ENCODE measurements at regions not wholly inside any gene's neighbourhood (a gene's known extent, or its start where the extent isn't known, plus 50 kb on each side); places are given as distances from the start of the nearest gene placed in this dataset.

GRCh38 chr12:11543457-11544158, 105.9 kb upstream of the ETV6 start:
- no peak for TF ChIP-seq POLR2A (IDR thresholded peaks at IDR 0.05; ENCODE audit: low read depth, low read length)
- TF ChIP-seq TAF1 (IDR thresholded peaks at IDR 0.05; ENCODE audit: borderline replicate concordance, low read depth, low read length) = no peak
- TF ChIP-seq POLR2AphosphoS5 (IDR thresholded peaks at IDR 0.05; ENCODE audit: low read depth, low read length) = no peak
